Glomerular visceral epithelial cell (primary cell): ENCODE measurements at regions not wholly inside any gene's neighbourhood (a gene's known extent, or its start where the extent isn't known, plus 50 kb on each side); places are given as distances from the start of the nearest gene placed in this dataset.
"Not testable (repeated sequence)": the region's sequence is repeated elsewhere in the genome, so short reads cannot be mapped to it uniquely, and the experiment has no call there.

Experiments
- DNase-seq: peaks from one replicate; pipeline ENCODE4 v3.0.0-alpha.2; 2016; ENCODE audit errors: extremely low spot score

DNA sequence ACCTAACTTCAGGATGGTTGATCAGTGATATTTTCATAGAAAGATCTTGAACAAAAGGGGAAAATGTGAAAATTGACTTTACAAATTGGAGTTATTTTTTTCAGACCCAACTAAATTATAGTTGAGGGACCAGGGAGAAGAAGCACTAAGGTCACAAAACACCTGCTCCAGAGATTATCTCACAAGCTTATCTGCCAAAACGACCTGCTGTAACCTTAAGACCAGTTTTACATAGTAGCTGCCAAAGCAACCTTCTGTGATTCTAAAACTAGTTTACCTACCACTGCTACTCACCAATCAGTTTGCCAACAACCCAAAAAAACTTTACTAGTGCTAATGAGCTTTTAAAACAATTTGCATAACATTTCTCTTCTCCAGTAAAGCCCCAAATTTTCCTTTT, 972.1 kb downstream of the C4orf33 start:
- no peak for DNase-seq

DNA sequence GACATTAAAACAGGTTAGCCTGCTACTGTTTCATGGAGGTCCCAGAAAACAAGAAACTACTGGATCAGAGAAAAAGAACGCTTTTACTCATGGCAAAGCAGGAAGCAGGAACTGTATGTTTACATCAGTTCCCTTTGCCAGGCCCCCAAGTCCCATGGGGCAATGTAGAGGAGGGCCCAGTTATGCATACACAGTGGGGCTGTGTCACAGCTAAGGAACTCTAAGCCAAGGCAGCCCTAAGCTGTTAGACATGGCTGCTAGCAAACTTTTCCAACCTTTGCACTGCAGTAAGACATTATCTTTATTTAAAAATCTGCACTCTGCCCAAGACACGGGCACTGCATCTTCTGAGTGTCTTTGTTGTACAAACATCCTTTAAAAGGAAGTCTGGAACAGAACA, 975.8 kb downstream of the C4orf33 start:
- DNase-seq: no peak

DNA sequence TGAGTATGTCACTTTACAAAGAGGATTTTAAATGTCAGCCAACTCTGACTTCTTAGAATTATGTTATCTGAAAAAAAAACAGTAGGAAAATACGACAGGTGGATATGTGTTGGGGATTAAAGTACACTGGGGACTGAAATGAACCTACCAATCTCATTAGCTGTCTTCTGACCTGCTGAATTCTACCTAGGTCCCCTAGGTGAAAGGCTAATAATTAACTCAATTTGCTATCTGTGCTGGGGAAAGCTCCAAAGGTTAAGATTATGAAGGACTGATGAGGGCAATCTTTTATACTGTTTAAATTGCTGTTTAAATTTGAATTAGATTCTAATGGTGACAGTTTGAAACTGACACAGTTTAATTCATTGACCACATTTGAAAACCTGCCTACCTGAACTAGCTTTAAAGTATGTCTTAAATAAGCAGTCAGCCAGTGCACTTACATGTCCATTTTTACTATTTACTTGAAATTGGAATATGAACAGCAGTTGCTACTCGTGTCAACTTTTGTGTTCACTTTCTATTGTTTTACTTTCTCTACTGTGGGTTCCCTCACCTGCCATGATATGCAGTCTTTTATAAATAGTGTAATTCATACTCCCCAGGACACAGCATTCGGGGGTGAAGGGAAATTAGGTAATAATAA, 977.3 kb downstream of the C4orf33 start:
- DNase-seq: no peak

DNA sequence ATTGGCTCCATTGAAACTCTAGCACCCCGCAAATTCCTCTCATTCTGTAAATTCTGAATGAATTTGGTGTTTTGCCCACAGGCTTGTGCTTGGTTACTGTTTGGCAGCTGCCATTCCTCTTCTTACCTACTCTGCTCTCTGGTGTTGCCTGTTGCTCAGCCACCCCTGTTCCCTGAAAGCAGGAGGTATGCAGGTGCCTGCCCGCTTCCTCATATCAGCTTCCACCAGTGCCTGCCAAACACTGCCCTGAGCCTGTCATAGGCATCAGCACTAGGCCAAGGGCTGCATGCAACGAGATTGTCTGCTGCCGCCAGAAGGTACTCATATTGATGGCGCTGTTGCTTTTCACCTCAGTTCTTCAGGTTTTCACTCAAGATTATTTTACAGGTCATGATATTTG, 978.1 kb downstream of the C4orf33 start:
- DNase-seq: no peak

DNA sequence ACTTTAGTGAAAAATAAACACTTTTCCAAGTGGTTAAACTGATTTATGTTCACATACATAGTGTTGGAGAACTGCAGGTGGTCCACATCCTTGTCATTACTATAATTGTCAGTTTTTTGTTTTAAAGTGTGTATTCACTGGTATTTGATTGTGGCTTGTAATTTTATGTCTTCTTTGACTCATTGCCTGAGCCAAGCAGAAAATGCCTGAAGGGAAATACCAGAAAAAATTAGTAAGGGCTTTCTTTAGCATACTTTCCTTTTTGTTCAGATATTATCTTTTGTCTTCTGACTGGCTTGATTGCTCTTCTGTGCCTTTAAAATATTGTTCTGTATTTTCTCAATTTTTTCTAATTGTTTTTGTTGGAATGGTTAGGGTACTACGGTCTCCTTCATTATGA, 981.3 kb downstream of the C4orf33 start:
- DNase-seq: peak; percentile 17

DNA sequence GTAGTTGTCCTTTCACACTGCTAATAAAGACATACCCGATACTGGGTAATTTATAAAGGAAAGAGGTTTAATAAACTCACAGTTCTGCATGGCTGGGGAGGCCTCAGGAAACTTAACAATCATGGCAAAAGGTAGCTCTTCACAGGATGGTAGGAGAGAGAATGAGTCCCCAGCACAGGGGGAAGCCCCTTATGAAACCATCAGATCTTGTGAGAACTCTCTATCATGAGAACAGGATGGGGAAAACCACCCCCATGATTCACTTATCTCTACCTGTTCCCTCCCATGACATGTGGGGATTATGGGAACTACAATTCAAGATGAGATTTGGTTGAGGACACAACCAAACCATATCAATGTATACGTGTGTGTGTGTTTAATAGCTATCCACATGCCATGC, 983.1 kb downstream of the C4orf33 start:
- DNase-seq: not testable (repeated sequence)

DNA sequence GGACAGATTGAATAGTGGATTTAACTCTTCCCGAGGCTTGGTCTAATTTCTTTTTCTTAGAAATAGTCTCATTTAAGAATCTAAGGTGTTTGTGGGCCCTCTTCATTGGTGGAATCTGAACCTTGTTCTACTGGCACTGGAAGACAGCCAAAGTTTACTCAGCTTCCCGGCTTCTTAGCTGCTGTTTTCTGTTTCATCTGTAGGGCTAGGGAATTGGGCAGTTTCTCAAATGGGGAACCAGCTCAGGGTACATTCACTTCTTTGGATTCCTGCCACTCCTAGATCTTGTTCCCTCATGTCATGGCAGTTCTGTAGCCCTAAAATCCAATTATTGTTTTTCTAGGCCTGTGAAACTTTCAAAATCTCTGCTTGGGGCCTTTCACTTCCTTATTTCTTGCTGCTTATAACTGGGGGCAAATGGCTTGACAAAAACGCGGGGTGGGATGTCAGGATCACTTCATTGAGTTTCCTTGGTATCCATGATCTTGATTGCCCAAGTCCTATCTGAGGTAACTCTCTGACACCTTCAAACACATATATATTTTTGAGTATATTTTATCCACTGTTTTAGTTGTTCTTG, 985.0 kb downstream of the C4orf33 start:
- no peak for DNase-seq

DNA sequence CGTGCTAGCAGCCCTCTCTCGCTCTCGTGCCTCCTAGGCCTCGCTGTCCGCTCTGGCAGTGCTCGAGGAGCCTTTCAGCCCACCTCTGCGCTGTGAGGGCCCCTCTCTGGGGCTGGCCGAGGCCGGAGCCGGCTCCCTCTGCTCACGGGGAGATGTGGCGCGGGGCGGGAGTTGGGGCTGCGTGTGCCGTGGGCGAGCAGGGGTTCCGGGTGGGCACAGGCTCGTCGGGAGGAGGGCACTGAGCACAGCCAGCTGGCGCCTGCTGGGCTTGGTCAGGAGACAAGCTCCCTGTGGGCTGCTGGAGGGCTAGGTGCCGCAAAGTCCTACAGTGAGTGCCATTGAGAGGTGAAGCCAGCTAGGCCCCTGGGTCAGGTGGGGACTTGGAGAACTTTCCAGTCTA, 994.5 kb downstream of the C4orf33 start:
- no peak for DNase-seq

DNA sequence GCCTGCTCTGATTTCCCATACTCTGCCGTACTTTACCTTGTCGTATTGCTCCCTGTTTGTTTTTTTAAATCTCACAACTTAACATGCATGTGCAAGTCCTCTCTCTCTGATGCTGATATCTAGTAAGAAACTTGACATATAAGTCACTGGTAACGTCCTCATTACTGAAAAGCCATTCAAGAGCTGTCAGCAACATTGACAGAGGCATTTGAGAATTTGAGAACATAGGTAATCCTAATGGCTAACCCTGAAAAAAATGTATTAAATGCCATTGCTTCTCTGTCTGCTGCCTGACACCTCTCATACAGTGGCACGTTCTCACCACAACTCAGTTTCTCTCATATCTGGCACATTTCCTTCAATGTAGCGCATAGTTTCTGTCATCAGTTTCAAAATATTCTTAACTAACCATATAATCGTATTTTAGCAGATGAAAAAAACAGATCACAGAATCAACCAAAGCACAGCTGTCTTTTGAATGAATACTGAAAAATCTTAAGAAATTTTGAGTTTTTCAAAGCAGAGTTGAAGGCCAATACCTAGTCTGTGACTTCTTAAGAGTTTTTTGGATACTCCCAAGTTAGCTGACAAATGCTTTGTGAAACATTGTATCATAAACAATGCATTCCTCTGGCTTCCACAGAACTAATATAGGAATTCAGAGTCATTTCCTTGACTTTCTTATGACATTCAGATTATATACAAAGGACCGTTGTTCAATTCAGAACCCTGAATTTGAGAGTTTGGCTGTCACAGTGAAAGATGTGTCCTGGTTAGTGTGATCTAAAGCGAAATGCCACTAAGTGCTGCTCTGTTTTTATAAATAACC, 996.4 kb downstream of the C4orf33 start:
- DNase-seq: no peak

DNA sequence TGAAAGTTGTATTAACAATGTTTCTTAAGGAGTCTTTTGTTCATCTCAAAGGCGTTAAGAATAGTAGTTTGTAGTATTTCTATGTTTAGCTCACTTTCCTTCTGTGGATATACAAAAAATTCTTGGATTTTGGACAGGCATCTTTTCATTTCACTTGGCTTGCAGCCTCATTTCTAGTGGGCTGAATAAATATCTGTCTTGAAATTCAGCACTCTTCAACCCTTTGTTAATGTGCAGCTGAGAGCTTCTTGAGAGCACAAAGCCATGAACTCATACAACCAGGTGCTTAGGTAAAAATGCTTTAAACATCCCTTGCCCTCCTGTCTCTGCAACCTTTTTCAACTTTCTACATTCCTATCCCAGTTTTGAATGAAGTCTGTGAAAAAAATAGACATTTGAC, 1003.2 kb downstream of the C4orf33 start:
- DNase-seq: no peak

DNA sequence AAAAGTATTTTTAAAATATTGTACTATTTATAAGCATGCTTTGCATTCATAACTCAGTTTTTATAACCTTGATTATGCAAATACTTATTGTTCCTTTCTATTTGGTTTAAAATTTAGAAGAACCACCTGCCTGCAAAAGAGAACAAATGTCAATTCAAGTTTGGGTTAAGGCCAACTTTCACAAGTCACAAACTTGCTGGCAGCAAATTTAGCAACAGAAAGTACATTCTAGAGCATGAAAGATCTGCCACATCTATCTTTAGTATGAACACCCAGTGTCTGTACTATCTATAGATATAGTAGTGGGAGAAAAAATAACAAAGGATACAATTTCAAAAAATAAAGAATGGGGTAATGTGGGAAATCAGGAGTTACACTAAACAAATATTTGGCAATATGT, 1014.2 kb downstream of the C4orf33 start:
- DNase-seq: no peak

DNA sequence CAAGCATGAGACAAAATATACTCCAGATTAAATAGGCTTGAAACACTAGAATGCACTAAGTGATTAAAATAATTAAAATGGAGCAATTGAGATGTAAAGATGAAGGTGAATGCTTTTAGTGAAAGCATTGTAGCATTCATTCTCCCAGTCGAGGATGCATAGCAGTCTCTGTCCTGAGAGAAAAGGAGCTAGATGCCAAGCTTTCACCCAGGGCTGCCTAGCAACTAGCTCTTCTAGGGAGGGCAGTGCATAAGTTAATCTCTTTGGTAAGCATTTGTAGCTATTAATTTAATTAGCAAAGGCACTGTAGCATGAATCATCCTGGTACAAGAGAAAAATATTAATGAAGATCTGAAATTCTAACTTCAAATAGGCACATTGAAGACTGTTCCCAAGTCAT, 1014.8 kb downstream of the C4orf33 start:
- DNase-seq: no peak

DNA sequence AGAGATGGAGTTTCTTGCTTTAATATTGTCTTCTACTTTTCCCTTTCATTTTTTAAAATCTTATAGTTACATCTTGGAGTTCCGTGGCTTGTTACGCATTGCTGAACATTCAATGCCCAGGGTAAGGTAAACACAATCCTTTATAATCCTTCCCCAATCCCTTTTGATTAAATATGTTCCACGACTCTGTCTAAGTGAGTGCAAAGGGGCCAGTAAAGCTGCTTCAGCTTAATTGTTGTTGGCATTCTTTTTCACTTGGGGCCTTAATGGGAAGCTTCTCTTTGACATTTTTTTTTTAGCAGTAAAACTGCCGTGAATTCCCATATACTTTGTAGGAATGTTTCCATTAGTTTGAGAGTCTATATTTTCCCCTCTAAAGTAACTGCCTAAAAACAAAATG, 1028.1 kb downstream of the C4orf33 start:
- DNase-seq: no peak

DNA sequence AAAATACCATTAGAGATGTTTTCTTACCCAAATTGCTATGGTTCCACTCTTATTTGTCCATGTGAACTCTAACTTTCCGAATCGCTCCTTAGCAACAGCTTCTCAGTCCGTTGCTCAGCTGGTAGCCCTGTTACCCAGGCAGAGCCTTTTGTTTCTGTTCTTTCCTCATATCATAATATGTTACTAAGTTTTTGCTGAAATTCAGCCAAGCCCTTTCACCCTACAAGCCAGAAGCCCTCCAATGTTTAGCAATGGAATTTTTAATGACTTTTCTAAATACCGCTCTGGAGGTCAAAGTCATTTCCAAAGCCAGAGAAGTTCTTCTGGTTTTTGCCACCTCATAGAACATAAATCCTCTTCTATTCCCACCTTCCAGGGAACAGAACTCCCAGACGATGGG, 1029.5 kb downstream of the C4orf33 start:
- no peak for DNase-seq

DNA sequence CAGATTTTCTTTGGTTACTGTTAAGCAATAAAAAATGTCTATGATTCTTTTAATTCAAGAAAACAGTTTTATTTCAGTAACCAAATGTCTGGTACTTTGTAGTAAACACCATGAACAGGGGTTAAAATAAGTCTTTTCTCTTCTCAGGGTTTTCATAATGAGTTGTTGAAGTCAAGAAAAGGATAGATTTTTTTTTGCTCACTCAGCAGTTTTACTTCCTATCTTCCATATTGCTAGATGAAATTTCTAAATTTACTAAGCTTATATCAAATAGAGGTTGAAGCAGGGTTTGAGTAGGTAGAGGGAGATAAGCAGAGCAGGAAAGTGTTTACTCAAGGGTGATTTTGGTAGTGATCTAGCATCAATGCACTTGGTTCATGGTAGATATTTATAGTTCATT, 1031.3 kb downstream of the C4orf33 start:
- DNase-seq: no peak

DNA sequence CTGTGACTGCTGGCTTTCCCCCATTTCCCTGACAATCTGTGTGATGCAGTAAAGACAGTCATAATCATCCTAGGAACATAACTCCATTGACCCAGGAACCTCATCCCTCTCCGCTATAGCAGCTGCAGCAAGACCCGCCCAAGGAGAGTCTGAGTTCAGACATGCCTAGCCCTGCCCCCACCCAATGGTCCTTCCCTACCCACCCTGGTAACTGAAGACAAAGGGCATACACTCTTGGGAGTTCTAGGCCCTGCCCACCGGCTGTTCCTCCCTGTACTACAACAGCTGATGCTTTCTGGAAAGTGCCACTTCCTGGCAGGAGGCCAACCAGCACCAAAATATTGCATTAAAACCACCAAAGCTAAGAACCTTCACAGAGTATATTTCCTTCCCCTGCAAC, 1035.6 kb downstream of the C4orf33 start:
- no peak for DNase-seq

DNA sequence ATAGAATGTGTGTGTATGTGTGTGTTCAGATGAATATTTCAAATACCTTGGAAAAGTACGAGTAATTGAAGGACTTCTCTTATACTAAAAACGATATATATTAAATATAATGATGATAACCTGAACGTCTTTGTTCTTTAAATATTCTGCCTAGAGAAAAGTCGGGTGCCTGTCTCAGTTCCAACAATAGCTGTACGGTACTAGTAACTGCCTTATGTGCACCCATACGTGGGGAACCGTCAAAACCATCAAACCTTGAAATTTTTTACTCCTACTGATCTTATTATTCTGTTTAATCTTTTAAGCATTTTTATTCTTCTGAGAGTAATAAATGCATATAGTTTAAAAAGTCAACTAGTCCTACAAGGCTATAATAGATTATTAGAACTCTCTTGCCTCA, 1045.7 kb downstream of the C4orf33 start:
- DNase-seq: no peak

DNA sequence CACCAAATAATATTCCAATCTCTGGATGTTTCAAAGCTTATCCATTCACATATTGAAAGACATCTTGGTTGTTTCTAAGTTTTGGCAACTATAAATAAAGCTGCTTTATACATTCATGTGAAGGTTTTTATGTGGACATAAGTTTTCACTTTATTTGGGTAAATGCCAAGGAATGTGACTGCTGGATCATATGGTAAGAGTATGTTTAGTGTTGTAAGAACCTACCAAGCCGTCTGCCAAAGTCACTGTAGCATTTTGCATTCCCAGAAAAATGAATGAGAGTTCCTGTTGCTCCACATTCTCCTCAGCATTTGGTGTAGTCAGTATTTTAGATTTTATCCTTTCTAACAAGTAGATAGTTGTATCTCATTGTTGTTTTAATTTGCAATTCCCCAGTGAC, 1047.7 kb downstream of the C4orf33 start:
- DNase-seq: no peak

DNA sequence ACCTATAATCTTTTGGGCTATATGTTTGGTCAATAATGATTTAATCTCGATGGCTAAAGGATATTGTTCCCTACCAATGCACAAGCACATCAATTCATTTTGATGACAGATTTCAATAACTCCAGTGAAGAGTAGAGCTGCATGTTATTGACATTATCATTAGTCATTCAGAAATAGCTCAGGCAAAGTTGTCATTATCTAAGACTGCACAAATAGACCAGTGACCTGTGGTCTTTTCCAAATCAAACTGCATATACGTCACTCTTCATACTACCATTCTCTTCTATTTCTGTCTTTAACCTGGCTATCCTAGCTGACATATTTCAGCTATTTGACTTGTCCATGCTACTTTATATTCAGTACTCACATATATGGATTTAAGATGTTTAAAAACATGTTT, 1050.8 kb downstream of the C4orf33 start:
- no peak for DNase-seq

DNA sequence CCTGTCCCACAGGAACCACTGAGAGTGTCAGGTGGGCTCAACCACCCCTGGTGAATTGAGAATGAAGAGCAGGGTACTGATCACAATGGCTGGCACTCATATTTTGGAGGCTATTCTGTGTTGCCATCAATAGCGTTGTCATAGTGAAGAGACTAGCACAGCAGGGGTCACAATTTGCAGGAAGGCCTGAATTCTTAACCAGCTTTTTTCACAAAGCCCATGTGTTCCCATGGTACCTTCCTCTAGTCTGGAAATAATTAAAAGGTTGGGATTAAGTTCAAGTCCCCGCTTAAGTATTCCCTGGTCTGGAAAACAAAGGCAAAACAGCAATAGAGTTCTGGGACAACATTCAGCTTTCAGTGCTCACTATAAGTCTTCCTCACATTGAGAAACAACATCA, 1051.7 kb downstream of the C4orf33 start:
- no peak for DNase-seq

DNA sequence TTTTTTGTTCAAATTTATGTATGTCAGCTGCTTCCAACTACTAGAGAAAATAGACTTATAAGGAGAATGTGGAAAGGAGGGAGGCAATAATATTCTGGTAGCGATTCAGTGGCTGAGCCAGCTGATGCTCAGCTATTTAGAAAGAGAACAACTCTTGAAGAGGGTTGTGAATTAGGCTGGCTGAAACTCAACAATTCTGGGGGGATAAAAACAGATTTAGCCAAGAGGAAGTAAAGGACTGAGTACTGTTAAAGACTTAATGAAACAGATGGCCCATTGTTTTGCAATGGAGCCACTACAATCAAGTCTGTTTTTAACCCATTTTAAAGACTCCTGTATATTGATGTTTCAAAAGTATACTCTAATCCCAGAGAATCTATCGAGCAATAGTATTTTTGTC, 1058.9 kb downstream of the C4orf33 start:
- DNase-seq: no peak

DNA sequence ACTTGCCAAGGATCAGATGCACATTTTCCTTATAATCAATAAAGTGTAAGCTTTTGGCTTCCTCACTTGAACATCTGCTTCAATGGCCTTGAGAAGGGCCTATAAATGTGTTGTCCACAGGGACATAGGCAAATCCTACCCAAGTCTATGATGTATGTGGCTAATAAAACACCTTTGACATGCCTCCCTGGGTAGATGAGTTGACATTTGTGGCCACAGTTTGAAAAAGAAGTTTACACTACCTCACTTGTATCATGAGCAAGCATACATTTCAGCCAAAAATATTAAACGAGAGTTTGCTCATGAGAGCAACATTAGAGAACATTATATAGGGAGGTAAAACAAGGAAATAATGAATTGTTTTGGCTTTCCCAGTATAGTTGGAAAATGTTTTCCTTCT, 1067.7 kb downstream of the C4orf33 start:
- no peak for DNase-seq

DNA sequence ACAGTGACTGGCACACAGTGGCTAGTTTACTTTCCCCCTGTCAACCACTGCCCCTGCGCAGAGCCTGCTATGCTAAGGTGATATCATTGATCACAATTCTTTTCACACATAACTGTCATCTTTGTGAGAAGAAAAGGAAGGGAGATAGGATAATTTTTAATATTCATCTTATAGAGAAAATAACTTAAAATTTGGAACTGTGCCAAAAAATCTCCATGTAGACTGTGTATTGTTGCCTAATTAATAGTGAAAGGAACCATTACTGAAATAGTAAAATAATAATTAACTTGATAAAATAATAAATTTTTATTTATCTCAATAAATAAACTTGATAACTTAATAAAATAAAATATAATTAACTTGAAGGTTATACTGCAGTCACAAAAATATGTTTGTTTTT, 1069.4 kb downstream of the C4orf33 start:
- DNase-seq: no peak
